ENCODE measurements at regions not wholly inside any gene's neighbourhood (a gene's known extent, or its start where the extent isn't known, plus 50 kb on each side); places are given as distances from the start of the nearest gene placed in this dataset.

- no peak for DNase-seq (ENCODE audit: low read depth)
- no peak overlapping the region for H3K4me3 ChIP-seq (ENCODE audit: low read depth, low read length)
- TF ChIP-seq CTCF (IDR thresholded peaks at IDR 0.05; ENCODE audit: low read depth, low read length, missing control alignments) = no peak
These were observed 98.7 kb upstream of the RAP2B start for GRCh38 chr3:153063337-153063736.

GRCh38 chr3:153066983-153067382, 95.0 kb upstream of the RAP2B start:
- H3K4me3 ChIP-seq (ENCODE audit: low read depth, low read length) = no peak overlapping the region
- no peak for DNase-seq (ENCODE audit: low read depth)
- TF ChIP-seq CTCF (IDR thresholded peaks at IDR 0.05; ENCODE audit: low read depth, low read length, missing control alignments) = no peak

- no peak for TF ChIP-seq CTCF (IDR thresholded peaks at IDR 0.05; ENCODE audit: low read depth, low read length, missing control alignments)
- no peak overlapping the region for H3K4me3 ChIP-seq (ENCODE audit: low read depth, low read length)
- no peak for DNase-seq (ENCODE audit: low read depth)
These were observed 92.2 kb upstream of the RAP2B start for GRCh38 chr3:153069598-153070510.

GRCh38 chr3:153070511-153070868, 91.5 kb upstream of the RAP2B start:
- no peak for DNase-seq (ENCODE audit: low read depth)
- TF ChIP-seq CTCF (IDR thresholded peaks at IDR 0.05; ENCODE audit: low read depth, low read length, missing control alignments) = no peak
- H3K4me3 ChIP-seq (ENCODE audit: low read depth, low read length) = no peak overlapping the region

- H3K4me3 ChIP-seq (ENCODE audit: low read depth, low read length) = no peak overlapping the region
- DNase-seq (ENCODE audit: low read depth) = no peak
- TF ChIP-seq CTCF (IDR thresholded peaks at IDR 0.05; ENCODE audit: low read depth, low read length, missing control alignments) = no peak
These were observed 89.6 kb upstream of the RAP2B start for GRCh38 chr3:153072382-153072781.

GRCh38 chr3:153072856-153073255, 89.2 kb upstream of the RAP2B start:
- no peak for DNase-seq (ENCODE audit: low read depth)
- TF ChIP-seq CTCF (IDR thresholded peaks at IDR 0.05; ENCODE audit: low read depth, low read length, missing control alignments) = no peak
- no peak overlapping the region for H3K4me3 ChIP-seq (ENCODE audit: low read depth, low read length)

- DNase-seq (ENCODE audit: low read depth) = no peak
These were observed 88.4 kb upstream of the RAP2B start for GRCh38 chr3:153073636-153074035.

More at GRCh38 chr3:153073636-153074035, 88.4 kb upstream of the RAP2B start:
- TF ChIP-seq CTCF (IDR thresholded peaks at IDR 0.05; ENCODE audit: low read depth, low read length, missing control alignments) = no peak
- H3K4me3 ChIP-seq (ENCODE audit: low read depth, low read length) = no peak overlapping the region
